ENCODE measurements at regions not wholly inside any gene's neighbourhood (a gene's known extent, or its start where the extent isn't known, plus 50 kb on each side); places are given as distances from the start of the nearest gene placed in this dataset.

DNA sequence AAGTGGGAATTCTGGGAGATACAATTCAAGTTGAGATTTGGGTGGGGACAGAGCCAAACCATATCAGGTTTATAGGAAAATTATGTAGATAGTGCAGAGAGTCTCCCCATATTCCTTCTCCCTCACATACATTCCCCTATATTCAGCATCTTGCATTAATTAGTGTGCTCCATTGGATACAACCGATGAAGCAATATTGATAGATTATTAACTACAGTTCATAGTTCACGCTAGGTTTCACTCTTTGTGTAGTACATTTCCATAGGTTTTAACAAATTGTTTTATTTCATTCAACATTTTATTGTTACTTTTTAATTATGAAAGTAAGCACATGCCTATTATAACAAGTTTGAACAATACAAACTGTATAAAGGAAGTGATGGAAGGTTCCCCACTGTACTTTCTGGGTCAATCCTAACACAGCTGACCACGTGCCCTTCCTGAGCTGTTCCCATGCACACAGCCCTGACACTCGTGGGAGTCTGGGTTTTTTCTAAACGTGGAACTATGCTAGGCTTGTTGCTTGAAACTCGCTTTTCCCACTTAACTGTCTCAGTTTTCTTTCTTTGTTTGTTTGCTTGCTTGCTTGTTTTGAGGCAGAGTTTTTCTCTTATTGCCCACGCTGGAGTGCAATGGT is 116.8 kb upstream of the TMPRSS2 start:
- TF ChIP-seq GATA2 (IDR thresholded peaks at IDR 0.05; ENCODE audit: low read depth, low read length): no peak
- no peak for TF ChIP-seq GATA3 (IDR thresholded peaks at IDR 0.05; ENCODE audit: low read depth, low read length)

GRCh38 chr21:41623945-41624344 is 116.0 kb upstream of the TMPRSS2 start:
- no peak for TF ChIP-seq GATA2 (IDR thresholded peaks at IDR 0.05; ENCODE audit: low read depth, low read length)
- no peak for TF ChIP-seq GATA3 (IDR thresholded peaks at IDR 0.05; ENCODE audit: low read depth, low read length)

DNA sequence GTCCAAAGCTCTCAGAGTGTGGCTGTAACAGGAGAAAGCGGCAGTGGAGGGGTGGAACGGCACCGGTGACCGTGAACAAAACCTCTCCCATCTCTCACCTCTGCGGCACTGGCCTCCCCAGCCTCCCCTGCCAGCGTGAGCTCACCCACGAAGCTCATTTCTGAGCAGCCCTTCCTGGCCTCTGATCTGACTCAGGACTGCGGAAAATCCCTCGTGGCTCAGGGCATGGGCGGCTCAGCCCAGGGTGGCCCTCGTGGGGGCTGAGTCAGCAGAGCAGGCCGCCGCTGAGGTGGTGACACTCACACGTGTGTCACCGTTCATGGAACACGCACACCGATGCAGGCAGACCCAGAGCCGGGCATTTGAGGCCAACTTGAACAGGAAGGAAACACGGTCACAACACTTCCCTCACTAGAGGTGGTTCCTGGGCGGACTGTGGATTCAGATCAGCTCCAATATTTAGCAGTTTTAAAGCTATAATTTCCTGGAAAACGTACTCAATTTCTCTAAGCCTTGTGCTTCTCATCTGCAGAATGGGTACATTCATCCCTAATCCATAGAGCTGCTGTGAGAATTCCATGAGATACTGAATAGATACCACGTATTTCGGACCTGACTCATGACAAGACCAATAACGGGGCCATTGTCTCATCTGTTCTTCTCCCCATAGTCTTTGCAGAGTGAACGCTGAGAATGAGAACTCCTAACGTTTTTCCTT is 115.0 kb upstream of the TMPRSS2 start:
- TF ChIP-seq GATA3 (IDR thresholded peaks at IDR 0.05; ENCODE audit: low read depth, low read length): no peak
- no peak for TF ChIP-seq GATA2 (IDR thresholded peaks at IDR 0.05; ENCODE audit: low read depth, low read length)

GRCh38 chr21:41622201-41622600 is 114.2 kb upstream of the TMPRSS2 start:
- TF ChIP-seq GATA3 (IDR thresholded peaks at IDR 0.05; ENCODE audit: low read depth, low read length): no peak
- no peak for TF ChIP-seq GATA2 (IDR thresholded peaks at IDR 0.05; ENCODE audit: low read depth, low read length)

GRCh38 chr21:41621513-41621912 is 113.6 kb upstream of the TMPRSS2 start:
- no peak for TF ChIP-seq GATA2 (IDR thresholded peaks at IDR 0.05; ENCODE audit: low read depth, low read length)
- TF ChIP-seq GATA3 (IDR thresholded peaks at IDR 0.05; ENCODE audit: low read depth, low read length): no peak

- TF ChIP-seq GATA2 (IDR thresholded peaks at IDR 0.05; ENCODE audit: low read depth, low read length) (no peak), GATA3 (IDR thresholded peaks at IDR 0.05; ENCODE audit: low read depth, low read length) (no peak)
Measured at GRCh38 chr21:41620982-41621381, 113.0 kb upstream of the TMPRSS2 start.

DNA sequence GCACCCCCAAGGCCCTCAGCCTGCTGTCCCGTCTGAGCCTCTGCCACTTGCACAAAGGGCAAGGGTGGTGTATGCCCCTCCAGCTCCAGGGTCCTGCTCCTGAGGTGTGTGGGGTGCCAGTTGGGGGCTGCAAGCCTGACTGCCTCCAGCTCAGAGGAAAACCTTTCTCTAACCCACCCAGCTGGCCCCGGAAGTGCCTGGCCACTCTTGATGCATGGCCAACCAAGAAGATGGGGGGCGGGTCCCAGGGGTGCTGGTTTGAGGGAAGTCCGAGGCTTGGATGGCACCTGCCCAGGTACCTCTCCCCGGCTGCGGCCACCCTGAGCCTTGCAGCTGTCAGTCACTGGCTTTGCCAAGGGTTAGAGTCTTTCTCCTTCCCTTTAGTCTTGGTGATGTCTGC is 112.6 kb upstream of the TMPRSS2 start:
- TF ChIP-seq GATA2 (IDR thresholded peaks at IDR 0.05; ENCODE audit: low read depth, low read length): no peak
- TF ChIP-seq GATA3 (IDR thresholded peaks at IDR 0.05; ENCODE audit: low read depth, low read length): no peak

DNA sequence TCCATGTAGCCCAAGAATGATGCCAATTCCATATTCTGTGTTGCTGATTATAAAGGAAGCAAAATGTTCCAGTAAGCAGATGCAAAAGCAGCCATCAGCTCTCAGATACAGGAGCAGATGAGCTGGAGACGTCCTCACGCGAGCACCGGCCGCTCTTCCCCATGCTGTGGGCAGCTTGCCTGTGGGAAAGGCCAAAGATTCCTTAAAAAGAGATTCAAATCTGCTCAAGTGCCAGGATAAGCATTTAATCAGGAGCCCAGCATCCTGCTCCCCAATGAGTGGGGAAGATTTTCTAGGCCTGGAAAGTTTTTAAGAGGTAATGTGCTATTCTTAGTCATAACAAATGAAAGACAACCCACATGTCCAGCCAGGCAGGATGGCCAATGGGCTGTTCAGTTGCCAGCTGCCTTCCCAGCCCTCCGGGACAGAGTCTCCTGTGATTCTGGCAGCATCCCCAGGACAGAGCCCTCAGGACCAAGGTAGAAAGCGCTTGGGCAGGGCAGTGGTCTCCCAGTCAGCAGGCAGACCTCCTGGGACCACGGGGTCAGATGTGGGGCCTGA is 108.2 kb upstream of the TMPRSS2 start:
- TF ChIP-seq GATA3 (IDR thresholded peaks at IDR 0.05; ENCODE audit: low read depth, low read length): no peak
- TF ChIP-seq GATA2 (IDR thresholded peaks at IDR 0.05; ENCODE audit: low read depth, low read length): no peak

GRCh38 chr21:41615613-41616012 is 107.7 kb upstream of the TMPRSS2 start:
- TF ChIP-seq GATA2 (IDR thresholded peaks at IDR 0.05; ENCODE audit: low read depth, low read length) (no peak), GATA3 (IDR thresholded peaks at IDR 0.05; ENCODE audit: low read depth, low read length) (no peak)

GRCh38 chr21:41614511-41614910 is 106.6 kb upstream of the TMPRSS2 start:
- no peak for TF ChIP-seq GATA2 (IDR thresholded peaks at IDR 0.05; ENCODE audit: low read depth, low read length)
- TF ChIP-seq GATA3 (IDR thresholded peaks at IDR 0.05; ENCODE audit: low read depth, low read length): no peak

GRCh38 chr21:41613533-41613909 is 105.6 kb upstream of the TMPRSS2 start:
- TF ChIP-seq GATA3 (IDR thresholded peaks at IDR 0.05; ENCODE audit: low read depth, low read length): no peak
- peak; percentile 28; the same call in 1 of the 2 replicates for TF ChIP-seq GATA2 (IDR thresholded peaks at IDR 0.05; ENCODE audit: low read depth, low read length)

GRCh38 chr21:41612674-41613532 is 104.9 kb upstream of the TMPRSS2 start:
- TF ChIP-seq GATA3 (IDR thresholded peaks at IDR 0.05; ENCODE audit: low read depth, low read length) (no peak), GATA2 (IDR thresholded peaks at IDR 0.05; ENCODE audit: low read depth, low read length) (no peak)

- TF ChIP-seq GATA3 (IDR thresholded peaks at IDR 0.05; ENCODE audit: low read depth, low read length) (no peak), GATA2 (IDR thresholded peaks at IDR 0.05; ENCODE audit: low read depth, low read length) (no peak)
Measured at GRCh38 chr21:41611966-41612606, 104.1 kb upstream of the TMPRSS2 start.

GRCh38 chr21:41611441-41611840 is 103.5 kb upstream of the TMPRSS2 start:
- no peak for TF ChIP-seq GATA3 (IDR thresholded peaks at IDR 0.05; ENCODE audit: low read depth, low read length)
- TF ChIP-seq GATA2 (IDR thresholded peaks at IDR 0.05; ENCODE audit: low read depth, low read length): no peak
